H1 (cell line): ENCODE measurements at regions not wholly inside any gene's neighbourhood (a gene's known extent, or its start where the extent isn't known, plus 50 kb on each side); places are given as distances from the start of the nearest gene placed in this dataset.

Source experiments
- CTCF ChIA-PET: fragments of 300-600 bp; sonication (Branson Sonifier 250); formaldehyde crosslinking; loops from one replicate; lab custom pipeline; 2021; ENCODE audit not compliant: partially characterized antibody; lab: Charles Lee
- POLR2A ChIA-PET: fragments of 300-600 bp; sonication (Branson Sonifier 250); formaldehyde crosslinking; loops from one replicate; lab custom pipeline; 2021; ENCODE audit warnings: inconsistent platforms; ENCODE audit not compliant: partially characterized antibody; lab: Charles Lee
- DNase-seq, 2 experiments: peaks; one replicate each; pipeline versions ENCODE4 v3.0.0 to v3.0.0-alpha.2; 2010 to 2022; ENCODE audit warnings: low spot score in 2 of 2, low read depth in 1 of 2, mixed read lengths in 1 of 2
- FAIRE-seq: peaks from 2 replicates; lab custom pipeline; 2011; peaks lifted over from hg19 to GRCh38; lab: Jason Lieb, UNC
- H2AFZ ChIP-seq: 2 replicates; pipeline ENCODE4 v1.8.1; 2012; ENCODE audit warnings: low read length, inconsistent platforms
- H2AK5ac ChIP-seq: 2 replicates; pipeline ENCODE4 v1.6.1; 2013; ENCODE audit warnings: low read depth, low read length
- H2BK120ac ChIP-seq: replicated peaks from 2 replicates; pipeline ENCODE3; 2013; ENCODE audit warnings: low read depth, low read length, inconsistent platforms
- H2BK12ac ChIP-seq: 2 replicates; pipeline ENCODE4 v1.6.1; 2013; ENCODE audit warnings: low read depth, low read length
- H2BK15ac ChIP-seq: 2 replicates; pipeline ENCODE4 v1.6.1; 2013; ENCODE audit warnings: low read length
- H2BK20ac ChIP-seq: 2 replicates; pipeline ENCODE4 v1.6.1; 2013; ENCODE audit warnings: low read length
- H2BK5ac ChIP-seq: 2 replicates; pipeline ENCODE4 v1.6.1; 2013; ENCODE audit warnings: low read depth, low read length
- H3K14ac ChIP-seq: 2 replicates; pipeline ENCODE4 v1.6.1; 2013; ENCODE audit warnings: inconsistent platforms; ENCODE audit not compliant: insufficient read length
- H3K18ac ChIP-seq: 2 replicates; pipeline ENCODE4 v1.6.1; 2013; ENCODE audit warnings: low read length; ENCODE audit errors: extremely low read depth
- H3K23ac ChIP-seq: 2 replicates; pipeline ENCODE4 v1.6.1; 2013; ENCODE audit warnings: inconsistent platforms; ENCODE audit not compliant: insufficient read length
- H3K23me2 ChIP-seq: 2 replicates; pipeline ENCODE4 v1.6.1; 2013; ENCODE audit warnings: low read depth, low read length
- H3K27ac ChIP-seq: 2 replicates; pipeline ENCODE4 v1.6.1; 2011; ENCODE audit warnings: low read depth, low read length, inconsistent platforms
- H3K27me3 ChIP-seq, 4 experiments: replicated peaks in 1 of 4; 1 replicate in 1 of 4; 2 replicates in 3 of 4; pipeline versions ENCODE4 v1.6.1 to v1.8.1; 2011 to 2013; ENCODE audit warnings: low read length in 3 of 4, mild to moderate bottlenecking in 3 of 4, inconsistent platforms in 2 of 4, mixed read lengths in 2 of 4, moderate library complexity in 1 of 4; ENCODE audit not compliant: control insufficient read depth in 3 of 4, insufficient read depth in 3 of 4; ENCODE audit errors: extremely low read depth in 1 of 4
- H3K36me3 ChIP-seq, 4 experiments: 2 replicates each; pipeline versions ENCODE4 v1.6.1 to v1.8.1; 2011 to 2013; ENCODE audit warnings: mild to moderate bottlenecking in 4 of 4, low read length in 3 of 4, moderate library complexity in 2 of 4, control low read depth in 1 of 4, inconsistent platforms in 1 of 4; ENCODE audit not compliant: insufficient read depth in 4 of 4, control insufficient read depth in 2 of 4
- H3K4ac ChIP-seq: replicated peaks from 2 replicates; pipeline ENCODE3; 2013; ENCODE audit warnings: low read length, low read depth, mixed read lengths, inconsistent platforms; ENCODE audit not compliant: insufficient read length
- H3K4me1 ChIP-seq, 4 experiments: replicated peaks in 1 of 4; 1 replicate in 1 of 4; 2 replicates in 3 of 4; pipeline versions ENCODE4 v1.6.1 to v1.8.1; 2011 to 2013; ENCODE audit warnings: low read length in 3 of 4, inconsistent platforms in 2 of 4, mixed read lengths in 1 of 4; ENCODE audit not compliant: insufficient read depth in 4 of 4, control insufficient read depth in 3 of 4
- H3K4me2 ChIP-seq, 2 experiments: 2 replicates each; pipeline versions ENCODE4 v1.6.1 to v1.8.1; 2011 to 2013; ENCODE audit warnings: low read depth in 2 of 2, low read length in 2 of 2, control low read depth in 1 of 2, inconsistent platforms in 1 of 2, mild to moderate bottlenecking in 1 of 2; ENCODE audit not compliant: insufficient read depth in 1 of 2
- H3K4me3 ChIP-seq, 4 experiments: fragments of 200-600, 300-600 bp in 1 of 4; sonication (generic), shearing (Covaris generic), sonication (Bioruptor Twin) in 1 of 4; 2 replicates each; pipeline versions ENCODE4 v1.5.1 to v1.8.1; 2011 to 2016; ENCODE audit warnings: low read length in 4 of 4, low read depth in 3 of 4, control low read depth in 2 of 4, inconsistent platforms in 2 of 4, mild to moderate bottlenecking in 2 of 4, mixed read lengths in 1 of 4, moderate library complexity in 1 of 4; ENCODE audit not compliant: insufficient read depth in 2 of 4; ENCODE audit errors: extremely low read depth in 1 of 4
- H3K56ac ChIP-seq: replicated peaks from 2 replicates; pipeline ENCODE3; 2013; ENCODE audit warnings: low read depth, mild to moderate bottlenecking, mixed read lengths, low read length, inconsistent platforms; ENCODE audit not compliant: insufficient read length
- H3K79me1 ChIP-seq: 2 replicates; pipeline ENCODE4 v1.6.1; 2013; ENCODE audit warnings: low read depth, low read length, control low read depth
- H3K79me2 ChIP-seq, 2 experiments: 2 replicates each; pipeline versions ENCODE4 v1.6.1 to v1.8.1; 2012 to 2013; ENCODE audit warnings: low read length in 2 of 2, mild to moderate bottlenecking in 2 of 2, inconsistent platforms in 1 of 2; ENCODE audit not compliant: insufficient read depth in 2 of 2, control insufficient read depth in 1 of 2
- H3K9ac ChIP-seq, 4 experiments: replicated peaks in 1 of 4; 1 replicate in 1 of 4; 2 replicates in 3 of 4; pipeline versions ENCODE4 v1.6.1 to v1.8.1; 2011 to 2013; ENCODE audit warnings: low read depth in 3 of 4, low read length in 3 of 4, control low read depth in 2 of 4, mild to moderate bottlenecking in 2 of 4, moderate library complexity in 2 of 4, inconsistent platforms in 1 of 4; ENCODE audit errors: extremely low read depth in 1 of 4
- H3K9me3 ChIP-seq, 2 experiments: 2 replicates each; pipeline versions ENCODE4 v1.6.1 to v1.8.1; 2012 to 2013; ENCODE audit warnings: mild to moderate bottlenecking in 2 of 2, moderate library complexity in 2 of 2, control low read depth in 1 of 2, inconsistent platforms in 1 of 2, low read depth in 1 of 2, low read length in 1 of 2, mixed read lengths in 1 of 2; ENCODE audit not compliant: insufficient read depth in 2 of 2
- H4K20me1 ChIP-seq, 2 experiments: replicated peaks in 1 of 2; 2 replicates each; pipeline versions ENCODE3 to v1.8.1; 2011 to 2013; ENCODE audit warnings: inconsistent platforms in 2 of 2, low read length in 2 of 2, mild to moderate bottlenecking in 1 of 2; ENCODE audit not compliant: insufficient read depth in 2 of 2, control insufficient read depth in 1 of 2
- H4K5ac ChIP-seq: 2 replicates; pipeline ENCODE4 v1.6.1; 2013; ENCODE audit warnings: low read length, low read depth, mixed read lengths, inconsistent platforms; ENCODE audit not compliant: insufficient read length
- H4K8ac ChIP-seq: 2 replicates; pipeline ENCODE4 v1.8.0; 2013; ENCODE audit warnings: mild to moderate bottlenecking, moderate library complexity, low read length, inconsistent platforms; ENCODE audit not compliant: insufficient read depth; ENCODE audit errors: extremely low read depth
- H4K91ac ChIP-seq: replicated peaks from 2 replicates; pipeline ENCODE3; 2013; ENCODE audit warnings: low read length, mixed read lengths, inconsistent platforms; ENCODE audit not compliant: insufficient read length
- ASH2L ChIP-seq: fragments of 200-600, 300-600 bp; sonication (generic); IDR thresholded peaks from one replicate; pipeline ENCODE4 v1.7.1; 2017; ENCODE audit warnings: low read length
- BACH1 ChIP-seq: IDR thresholded peaks from 2 replicates; pipeline ENCODE4 v1.6.1; 2012; ENCODE audit warnings: low read length, improper control_type of control experiment
- BRCA1 ChIP-seq: IDR thresholded peaks from 2 replicates; pipeline ENCODE4 v1.6.1; 2012; ENCODE audit warnings: low read depth, low read length, improper control_type of control experiment
- CREB1 ChIP-seq: IDR thresholded peaks from 2 replicates; pipeline ENCODE4 v1.6.1; 2012; ENCODE audit warnings: inconsistent platforms
- EGR1 ChIP-seq: IDR thresholded peaks from 2 replicates; pipeline ENCODE4 v1.6.1; 2011; ENCODE audit warnings: low read depth, low read length, borderline replicate concordance
- HDAC2 ChIP-seq, 2 experiments: fragments of 300-600 bp in 1 of 2; sonication (generic) in 1 of 2; IDR thresholded peaks; 2 replicates each; pipeline ENCODE4 v1.6.1; 2011 to 2012; ENCODE audit warnings: low read depth in 2 of 2, low read length in 2 of 2, mild to moderate bottlenecking in 2 of 2, moderate library complexity in 2 of 2, borderline replicate concordance in 1 of 2, inconsistent platforms in 1 of 2
- JUN ChIP-seq: IDR thresholded peaks from 2 replicates; pipeline ENCODE4 v1.6.1; 2011; ENCODE audit warnings: low read depth, mild to moderate bottlenecking, improper control_type of control experiment, low read length
- PHF8 ChIP-seq: fragments of 200-600 bp; sonication (generic); conservative IDR thresholded peaks from 2 replicates; pipeline ENCODE4 v1.7.1; 2012; ENCODE audit warnings: low read depth, mild to moderate bottlenecking, inconsistent platforms, low read length, moderate library complexity
- RNF2 ChIP-seq: fragments of 200-900, 300-1000 bp; sonication (generic); IDR thresholded peaks from 2 replicates; pipeline ENCODE4 v1.7.1; 2016; ENCODE audit warnings: borderline replicate concordance, low read depth, mild to moderate bottlenecking, antibody characterized with exemption, low read length; ENCODE audit not compliant: poor library complexity, severe bottlenecking; ENCODE audit errors: missing control alignments
- SP4 ChIP-seq: IDR thresholded peaks from 2 replicates; pipeline ENCODE4 v1.6.1; 2012; ENCODE audit warnings: low read length, inconsistent platforms
- SRF ChIP-seq: IDR thresholded peaks from 2 replicates; pipeline ENCODE4 v1.6.1; 2011; ENCODE audit warnings: mild to moderate bottlenecking, low read depth, low read length, moderate library complexity
- USF2 ChIP-seq: IDR thresholded peaks from 2 replicates; pipeline ENCODE4 v1.6.1; 2011; ENCODE audit warnings: low read length, improper control_type of control experiment
- YY1 ChIP-seq: IDR thresholded peaks from 2 replicates; pipeline ENCODE4 v1.6.1; 2011; ENCODE audit warnings: low read depth, mild to moderate bottlenecking, low read length
- WGBS, 2 experiments: shearing (Covaris generic) in 1 of 2; methylation state at CpG; one replicate each; pipeline versions ENCODE4 v1.1.6 to v1.1.7; 2013 to 2015; ENCODE audit warnings: low lambda C conversion rate in 2 of 2, mixed read lengths in 2 of 2, inconsistent platforms in 1 of 2, low coverage in 1 of 2, missing lambda C conversion rate in 1 of 2; ENCODE audit not compliant: insufficient replicate concordance in 2 of 2, insufficient coverage in 1 of 2, insufficient read length in 1 of 2; ENCODE audit errors: extremely low coverage in 1 of 2, missing lambda C conversion rate in 1 of 2; 5-methylcytosine and 5-hydroxymethylcytosine counted together
- TF ChIP-seq, protein P1 (sequence below): IDR thresholded peaks from 2 replicates; pipeline ENCODE4 v1.6.1; 2011; ENCODE audit warnings: low read depth, mild to moderate bottlenecking, low read length; ENCODE audit not compliant: insufficient read depth

- no peak overlapping the region for H3K9ac ChIP-seq
- DNase-seq (no peak), FAIRE-seq (no peak)
- no peaks in the 10 kb centered on the region for H3K79me2 ChIP-seq
- H4K91ac ChIP-seq = no peak overlapping the region
- no peak overlapping the region for H2BK15ac ChIP-seq
- no peaks in the 10 kb centered on the region for H3K23me2 ChIP-seq
- no peak overlapping the region for H2AK5ac ChIP-seq
- CTCF ChIA-PET = no interaction called here
- H3K23ac ChIP-seq = no peak overlapping the region
- no peak overlapping the region for H3K18ac ChIP-seq
- H3K56ac ChIP-seq = no peak overlapping the region
- H2BK12ac ChIP-seq = no peak overlapping the region
- no peak overlapping the region for H2AFZ ChIP-seq
- H2BK20ac ChIP-seq = no peak overlapping the region
- H4K20me1 ChIP-seq = no peaks in the 10 kb centered on the region
- 59% methylated on average over 3 of the region's 3 CpGs; no CpG with 5 or more reads in 1 of the 2 experiments for WGBS, 2 experiments
- H3K4me2 ChIP-seq = no peak overlapping the region
- no peak overlapping the region for H3K4ac ChIP-seq
- H4K5ac ChIP-seq = no peak overlapping the region
- H3K27me3 ChIP-seq = peaks cover 0 to 1% (median 0%) of the 10 kb centered on the region in 4 experiments; a peak in 1 of 7 replicates
- no peaks in the 10 kb centered on the region for H3K79me1 ChIP-seq
- no peak overlapping the region for H3K27ac ChIP-seq
- no peak overlapping the region for H2BK5ac ChIP-seq
- no peak overlapping the region for H3K4me3 ChIP-seq
- no peak overlapping the region for H3K14ac ChIP-seq
- H4K8ac ChIP-seq = no peak overlapping the region
- no peaks in the 10 kb centered on the region for H3K36me3 ChIP-seq
- H3K9me3 ChIP-seq = no peaks in the 10 kb centered on the region
- POLR2A ChIA-PET = no interaction called here
- no peak overlapping the region for H2BK120ac ChIP-seq
- no peaks in the 10 kb centered on the region; a peak in 1 of 7 replicates for H3K4me1 ChIP-seq
- TF ChIP-seq YY1 (no peak), EGR1 (no peak), SRF (no peak), PHF8 (no peak), HDAC2 (IDR thresholded peaks at IDR 0.05; ENCODE audit: borderline replicate concordance in 1 of 2, low read depth in 2 of 2, low read length in 2 of 2) (no peak), SP4 (no peak), RNF2 (no peak), JUN (no peak), BRCA1 (no peak), CREB1 (no peak), ASH2L (no peak), BACH1 (no peak), USF2 (no peak)
- TF ChIP-seq, protein P1, sequence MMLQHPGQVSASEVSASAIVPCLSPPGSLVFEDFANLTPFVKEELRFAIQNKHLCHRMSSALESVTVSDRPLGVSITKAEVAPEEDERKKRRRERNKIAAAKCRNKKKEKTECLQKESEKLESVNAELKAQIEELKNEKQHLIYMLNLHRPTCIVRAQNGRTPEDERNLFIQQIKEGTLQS = no peak
These were observed 287.0 kb downstream of the GASK1B start for GRCh38 chr4:157885811-157886210.
